Right ventricle myocardium superior (tissue), 1 donor: ENCODE measurements at regions not wholly inside any gene's neighbourhood (a gene's known extent, or its start where the extent isn't known, plus 50 kb on each side); places are given as distances from the start of the nearest gene placed in this dataset.

ENCODE experiments used
- ATAC-seq: fragments of 200-7000 bp; cut with Tn5 transposase; one replicate; pipeline ENCODE4 v1.9.1; 2020; ENCODE audit warnings: mild to moderate bottlenecking; ENCODE audit not compliant: poor library complexity
- DNase-seq: peaks from one replicate; pipeline ENCODE4 v3.0.0-alpha.2; 2020
- intact Hi-C: fragments of 100-400 bp; cut with DNase I; formaldehyde crosslinking; loops from one replicate; pipeline ENCODE4 v1.11.2; 2022
- donor health status: DM: no; HTN: yes; CAD: no; lungs with severe emphysema.

GRCh38 chr4:24322511-24322910, 261.8 kb downstream of the DHX15 start:
- no peak for DNase-seq
- intact Hi-C loops, result no loop called here
- ATAC-seq, result no peak

- DNase-seq, result no peak
- no peak for ATAC-seq
- intact Hi-C loops, result no loop called here
Measured at GRCh38 chr4:24321616-24322015, 262.7 kb downstream of the DHX15 start.

- ATAC-seq, result no peak
- intact Hi-C loops, result no loop called here
Measured at GRCh38 chr4:24321131-24321530, 263.2 kb downstream of the DHX15 start.

GRCh38 chr4:24319387-24319786, 265.0 kb downstream of the DHX15 start:
- no peak for ATAC-seq
- intact Hi-C loops, result no loop called here

More at GRCh38 chr4:24321131-24321530, 263.2 kb downstream of the DHX15 start:
- DNase-seq, result no peak

GRCh38 chr4:24315056-24315455, 269.3 kb downstream of the DHX15 start:
- no peak for ATAC-seq
- intact Hi-C loops, result no loop called here
- DNase-seq, result no peak

More at GRCh38 chr4:24319387-24319786, 265.0 kb downstream of the DHX15 start:
- no peak for DNase-seq

- ATAC-seq (no peak), DNase-seq (no peak)
- intact Hi-C loops, result no loop called here
Measured at GRCh38 chr4:24312261-24312913, 272.0 kb downstream of the DHX15 start.

GRCh38 chr4:24303926-24304325, 280.4 kb downstream of the DHX15 start:
- DNase-seq (no peak), ATAC-seq (no peak)
- intact Hi-C loops, result no loop called here

GRCh38 chr4:24298911-24299310, 285.4 kb downstream of the DHX15 start:
- ATAC-seq, result no peak
- intact Hi-C loops, result no loop called here
- no peak for DNase-seq

GRCh38 chr4:24287096-24287495, 297.3 kb downstream of the DHX15 start:
- no peak for ATAC-seq
- intact Hi-C loops, result no loop called here
- no peak for DNase-seq

- ATAC-seq, result peak; percentile 47
- DNase-seq, result no peak
- intact Hi-C loops, result no loop called here
Measured at GRCh38 chr4:24285759-24286158, 298.6 kb downstream of the DHX15 start.

- intact Hi-C loops, result no loop called here
- DNase-seq, result no peak
- peak; percentile 31 for ATAC-seq
Measured at GRCh38 chr4:24282446-24282845, 301.9 kb downstream of the DHX15 start.

GRCh38 chr4:24279911-24280375, 304.4 kb downstream of the DHX15 start:
- intact Hi-C loops, result no loop called here
- no peak for DNase-seq
- ATAC-seq, result peak; percentile 70

GRCh38 chr4:24279469-24279868, 304.9 kb downstream of the DHX15 start:
- intact Hi-C loops, result no loop called here
- ATAC-seq, result peak; percentile 52
- DNase-seq, result no peak

GRCh38 chr4:24278693-24279092, 305.7 kb downstream of the DHX15 start:
- ATAC-seq (no peak), DNase-seq (no peak)
- intact Hi-C loops, result no loop called here

- ATAC-seq (no peak), DNase-seq (no peak)
- intact Hi-C loops, result no loop called here
Measured at GRCh38 chr4:24274381-24274941, 309.9 kb downstream of the DHX15 start.

GRCh38 chr4:24273136-24273535, 311.2 kb downstream of the DHX15 start:
- no peak for DNase-seq
- intact Hi-C loops, result no loop called here
- no peak for ATAC-seq

GRCh38 chr4:24266951-24267722, 317.2 kb downstream of the DHX15 start:
- intact Hi-C loops, result no loop called here
- no peak for ATAC-seq
- no peak for DNase-seq

- ATAC-seq (no peak), DNase-seq (no peak)
- intact Hi-C loops, result no loop called here
Measured at GRCh38 chr4:24265989-24266388, 318.4 kb downstream of the DHX15 start.

GRCh38 chr4:24262616-24263015, 321.7 kb downstream of the DHX15 start:
- DNase-seq (no peak), ATAC-seq (no peak)
- intact Hi-C loops, result no loop called here

GRCh38 chr4:24262084-24262483, 322.3 kb downstream of the DHX15 start:
- DNase-seq (no peak), ATAC-seq (peak; percentile 82)
- intact Hi-C loops, result no loop called here
